ENCODE measurements at regions not wholly inside any gene's neighbourhood (a gene's known extent, or its start where the extent isn't known, plus 50 kb on each side); places are given as distances from the start of the nearest gene placed in this dataset.
A peak's percentile ranks its signal among the peaks of the same experiment; 100 is the strongest.

GRCh38 chr7:38070718-38071117 lies 107.3 kb upstream of the STARD3NL start:
- DNase-seq = no peak
- H3K9me3 Mint-ChIP-seq = no peaks in the 10 kb centered on the region
- peak overlapping the region; percentile 17 for H3K27ac Mint-ChIP-seq
- no peak overlapping the region for H3K4me3 Mint-ChIP-seq
- no peaks in the 10 kb centered on the region for H3K4me1 Mint-ChIP-seq
- TF ChIP-seq, protein P1, sequence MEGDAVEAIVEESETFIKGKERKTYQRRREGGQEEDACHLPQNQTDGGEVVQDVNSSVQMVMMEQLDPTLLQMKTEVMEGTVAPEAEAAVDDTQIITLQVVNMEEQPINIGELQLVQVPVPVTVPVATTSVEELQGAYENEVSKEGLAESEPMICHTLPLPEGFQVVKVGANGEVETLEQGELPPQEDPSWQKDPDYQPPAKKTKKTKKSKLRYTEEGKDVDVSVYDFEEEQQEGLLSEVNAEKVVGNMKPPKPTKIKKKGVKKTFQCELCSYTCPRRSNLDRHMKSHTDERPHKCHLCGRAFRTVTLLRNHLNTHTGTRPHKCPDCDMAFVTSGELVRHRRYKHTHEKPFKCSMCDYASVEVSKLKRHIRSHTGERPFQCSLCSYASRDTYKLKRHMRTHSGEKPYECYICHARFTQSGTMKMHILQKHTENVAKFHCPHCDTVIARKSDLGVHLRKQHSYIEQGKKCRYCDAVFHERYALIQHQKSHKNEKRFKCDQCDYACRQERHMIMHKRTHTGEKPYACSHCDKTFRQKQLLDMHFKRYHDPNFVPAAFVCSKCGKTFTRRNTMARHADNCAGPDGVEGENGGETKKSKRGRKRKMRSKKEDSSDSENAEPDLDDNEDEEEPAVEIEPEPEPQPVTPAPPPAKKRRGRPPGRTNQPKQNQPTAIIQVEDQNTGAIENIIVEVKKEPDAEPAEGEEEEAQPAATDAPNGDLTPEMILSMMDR (IDR thresholded peaks at IDR 0.05) = peak; percentile 38
- no peaks in the 10 kb centered on the region for H3K36me3 Mint-ChIP-seq (ENCODE audit: low read depth)
- peaks cover 4% of the 10 kb centered on the region for H3K27me3 Mint-ChIP-seq (ENCODE audit: low read depth, poor library complexity)

- Mint-ChIP-seq H3K9me3 (peaks cover 28% of the 10 kb centered on the region), H3K36me3 (ENCODE audit: low read depth) (no peaks in the 10 kb centered on the region), H3K27ac (no peak overlapping the region), H3K4me3 (no peak overlapping the region), H3K4me1 (no peaks in the 10 kb centered on the region), H3K27me3 (ENCODE audit: low read depth, poor library complexity) (no peaks in the 10 kb centered on the region)
- TF ChIP-seq, protein P1 (IDR thresholded peaks at IDR 0.05) = no peak
- DNase-seq = no peak
These were observed 91.2 kb upstream of the STARD3NL start for GRCh38 chr7:38086857-38087256.

DNA sequence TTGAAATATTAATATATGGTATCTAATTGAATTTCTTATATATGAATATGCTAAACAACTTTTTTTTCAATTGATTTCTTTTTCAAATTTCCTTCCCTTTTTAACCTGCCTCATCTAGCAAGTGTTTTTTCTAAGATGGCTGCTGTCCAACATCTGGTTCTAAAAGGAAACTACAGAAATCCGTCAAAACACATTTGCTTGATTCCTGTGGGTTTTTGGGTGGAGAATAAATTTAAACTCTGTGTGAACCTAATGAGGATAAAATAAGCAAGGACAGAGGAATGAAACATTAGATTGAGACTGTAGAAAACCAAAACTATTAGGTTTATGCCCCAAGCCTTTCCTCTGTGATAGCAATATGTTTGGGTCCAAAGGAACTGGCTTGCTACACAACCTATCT lies 75.5 kb upstream of the STARD3NL start:
- H3K27ac Mint-ChIP-seq = no peak overlapping the region
- no peaks in the 10 kb centered on the region for H3K36me3 Mint-ChIP-seq (ENCODE audit: low read depth)
- no peak overlapping the region for H3K4me3 Mint-ChIP-seq
- TF ChIP-seq, protein P1 (IDR thresholded peaks at IDR 0.05) = no peak
- H3K4me1 Mint-ChIP-seq = no peaks in the 10 kb centered on the region
- H3K27me3 Mint-ChIP-seq (ENCODE audit: low read depth, poor library complexity) = peaks cover 7% of the 10 kb centered on the region
- no peak for DNase-seq
- H3K9me3 Mint-ChIP-seq = peaks cover 27% of the 10 kb centered on the region

DNA sequence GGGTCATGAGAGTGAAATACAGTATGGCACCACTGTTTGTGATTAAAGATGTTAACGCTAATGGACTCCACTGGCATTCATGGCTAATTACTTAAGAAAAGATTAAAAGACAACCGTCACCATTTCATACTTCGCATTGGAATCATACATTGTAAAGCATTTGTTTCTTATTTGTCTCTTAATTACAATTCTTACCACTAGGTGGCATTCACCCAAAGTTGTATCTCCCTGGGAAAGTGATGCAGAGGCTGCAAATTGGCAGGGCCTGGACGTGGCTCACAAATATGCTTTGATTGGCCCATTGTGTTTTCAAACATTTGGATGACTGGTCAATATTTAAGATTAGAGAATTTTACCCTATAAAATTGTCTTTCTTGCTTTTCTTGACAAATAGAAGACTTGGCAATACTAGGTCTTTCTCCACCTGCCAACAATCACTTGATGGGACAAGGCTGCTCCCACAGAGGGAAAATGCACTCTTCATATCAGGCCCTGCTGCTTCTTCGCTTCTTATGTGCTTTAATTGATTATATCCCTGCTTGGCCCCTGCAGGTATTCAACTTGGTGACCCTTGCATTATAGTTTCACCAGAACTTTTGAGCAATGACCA lies 72.1 kb upstream of the STARD3NL start:
- H3K27ac Mint-ChIP-seq = no peak overlapping the region
- TF ChIP-seq, protein P1 (IDR thresholded peaks at IDR 0.05) = peak; percentile 70
- peak; percentile 23 for DNase-seq
- H3K36me3 Mint-ChIP-seq (ENCODE audit: low read depth) = no peaks in the 10 kb centered on the region
- H3K9me3 Mint-ChIP-seq = no peaks in the 10 kb centered on the region
- H3K4me3 Mint-ChIP-seq = no peak overlapping the region
- H3K4me1 Mint-ChIP-seq = no peaks in the 10 kb centered on the region
- H3K27me3 Mint-ChIP-seq (ENCODE audit: low read depth, poor library complexity) = peaks cover 7% of the 10 kb centered on the region

- Mint-ChIP-seq H3K27ac (no peak overlapping the region), H3K9me3 (no peaks in the 10 kb centered on the region), H3K27me3 (ENCODE audit: low read depth, poor library complexity) (peaks cover 13% of the 10 kb centered on the region), H3K4me1 (no peaks in the 10 kb centered on the region), H3K36me3 (ENCODE audit: low read depth) (no peaks in the 10 kb centered on the region), H3K4me3 (no peak overlapping the region)
- DNase-seq = peak; percentile 76
- TF ChIP-seq, protein P1 (IDR thresholded peaks at IDR 0.05) = peak; percentile 84
These were observed 70.6 kb upstream of the STARD3NL start for GRCh38 chr7:38107486-38107893.

DNA sequence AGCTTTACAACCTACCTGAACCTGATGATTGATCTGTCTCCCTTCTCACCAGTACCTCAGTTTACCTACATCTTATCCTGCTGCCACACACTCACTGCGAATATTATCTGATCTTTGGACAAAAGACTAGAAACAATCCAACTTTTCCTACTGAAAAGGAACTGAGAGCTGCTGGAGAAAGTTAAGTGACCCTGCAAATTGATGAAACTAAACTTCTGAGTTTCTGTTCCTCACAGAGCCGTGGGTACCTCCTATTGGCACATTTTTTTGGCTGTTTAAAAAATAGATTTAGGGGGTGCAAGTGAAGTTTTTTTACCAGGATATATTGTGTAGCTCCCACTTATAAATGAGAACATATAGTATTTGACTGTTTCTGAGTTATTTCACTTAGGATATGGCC lies 66.0 kb upstream of the STARD3NL start:
- H3K4me1 Mint-ChIP-seq = no peaks in the 10 kb centered on the region
- no peaks in the 10 kb centered on the region for H3K36me3 Mint-ChIP-seq (ENCODE audit: low read depth)
- no peak overlapping the region for H3K27ac Mint-ChIP-seq
- no peak for DNase-seq
- peaks cover 9% of the 10 kb centered on the region for H3K27me3 Mint-ChIP-seq (ENCODE audit: low read depth, poor library complexity)
- TF ChIP-seq, protein P1 (IDR thresholded peaks at IDR 0.05) = no peak
- H3K9me3 Mint-ChIP-seq = peaks cover 3% of the 10 kb centered on the region
- no peak overlapping the region for H3K4me3 Mint-ChIP-seq

Measured in nephron progenitor cell (in vitro differentiated cells).